ENCODE measurements at regions not wholly inside any gene's neighbourhood (a gene's known extent, or its start where the extent isn't known, plus 50 kb on each side); places are given as distances from the start of the nearest gene placed in this dataset.

- dilution Hi-C loops (cut with MboI; ENCODE audit: extremely low pct_ligation_motif_present, low sequenced_read_pairs) = no loop called here
- H3K9me3 ChIP-seq (replicated peaks; ENCODE audit: control insufficient read depth, insufficient read depth, low read length) = no peaks in the 10 kb centered on the region
- H3K79me2 ChIP-seq (ENCODE audit: control insufficient read depth, insufficient read depth, low read length) = no peaks in the 10 kb centered on the region
- ChIA-PET CTCF (interaction anchor here (0.7 to 1.8 kb wide), 5 partner anchors 9 to 444 kb away, joined by 3 to 5 read pairs (median 4); no protein-coding TSS in a partner anchor), POLR2A (no interaction called here)
- H2AFZ ChIP-seq (ENCODE audit: low read depth, low read length) = no peak overlapping the region
- intact Hi-C loops (cut with micrococcal nuclease) = loop anchor here (2.0 to 10.0 kb wide), 2 partner anchors 448 to 1080 kb away; no protein-coding TSS in a partner anchor
- H4K20me1 ChIP-seq (replicated peaks; ENCODE audit: control insufficient read depth, extremely low read depth, insufficient read depth, low read length) = no peaks in the 10 kb centered on the region
- H3K27ac ChIP-seq (ENCODE audit: insufficient read depth, low read depth, low read length) = no peak overlapping the region
- H3K9me1 ChIP-seq (replicated peaks; ENCODE audit: control insufficient read depth, extremely low read depth, insufficient read depth, low read length) = no peaks in the 10 kb centered on the region
- no peak for FAIRE-seq
- H3K4me1 ChIP-seq (ENCODE audit: control insufficient read depth, extremely low read depth, insufficient read depth, low read length) = no peaks in the 10 kb centered on the region
- no peaks in the 10 kb centered on the region for H3K36me3 ChIP-seq (ENCODE audit: control insufficient read depth in 2 of 2, extremely low read depth in 1 of 2, insufficient read depth in 2 of 2, low read length in 2 of 2)
- no peak overlapping the region for H3K9ac ChIP-seq (replicated peaks; ENCODE audit: extremely low read depth, insufficient read depth, low read length)
- no peaks in the 10 kb centered on the region for H3K27me3 ChIP-seq (ENCODE audit: control insufficient read depth in 2 of 2, insufficient read depth in 2 of 2, low read length in 2 of 2)
- H3K4me2 ChIP-seq (ENCODE audit: insufficient read depth, low read length) = no peak overlapping the region
- DNase-seq (ENCODE audit: low read depth, low spot score) = no peak
- TF ChIP-seq JUN (IDR thresholded peaks at IDR 0.05; ENCODE audit: borderline replicate concordance, insufficient read depth, insufficient read length, low read depth) (no peak), POLR2A (IDR thresholded peaks at IDR 0.05; ENCODE audit: low read depth, low read length) (no peak), POLR2AphosphoS5 (IDR thresholded peaks at IDR 0.05; ENCODE audit: insufficient read depth, low read depth, low read length) (no peak), FOS (IDR thresholded peaks at IDR 0.05; ENCODE audit: borderline replicate concordance, insufficient read depth, low read length) (no peak), EZH2 (IDR thresholded peaks at IDR 0.05; ENCODE audit: borderline replicate concordance, low read depth, low read length, severe bottlenecking) (no peak), MYC (IDR thresholded peaks at IDR 0.05; ENCODE audit: low read depth, low read length) (no peak), GATA2 (IDR thresholded peaks at IDR 0.05; ENCODE audit: insufficient read depth, insufficient read length, low read depth, low read length) (no peak)
- TF ChIP-seq, protein P1, sequence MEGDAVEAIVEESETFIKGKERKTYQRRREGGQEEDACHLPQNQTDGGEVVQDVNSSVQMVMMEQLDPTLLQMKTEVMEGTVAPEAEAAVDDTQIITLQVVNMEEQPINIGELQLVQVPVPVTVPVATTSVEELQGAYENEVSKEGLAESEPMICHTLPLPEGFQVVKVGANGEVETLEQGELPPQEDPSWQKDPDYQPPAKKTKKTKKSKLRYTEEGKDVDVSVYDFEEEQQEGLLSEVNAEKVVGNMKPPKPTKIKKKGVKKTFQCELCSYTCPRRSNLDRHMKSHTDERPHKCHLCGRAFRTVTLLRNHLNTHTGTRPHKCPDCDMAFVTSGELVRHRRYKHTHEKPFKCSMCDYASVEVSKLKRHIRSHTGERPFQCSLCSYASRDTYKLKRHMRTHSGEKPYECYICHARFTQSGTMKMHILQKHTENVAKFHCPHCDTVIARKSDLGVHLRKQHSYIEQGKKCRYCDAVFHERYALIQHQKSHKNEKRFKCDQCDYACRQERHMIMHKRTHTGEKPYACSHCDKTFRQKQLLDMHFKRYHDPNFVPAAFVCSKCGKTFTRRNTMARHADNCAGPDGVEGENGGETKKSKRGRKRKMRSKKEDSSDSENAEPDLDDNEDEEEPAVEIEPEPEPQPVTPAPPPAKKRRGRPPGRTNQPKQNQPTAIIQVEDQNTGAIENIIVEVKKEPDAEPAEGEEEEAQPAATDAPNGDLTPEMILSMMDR (IDR thresholded peaks at IDR 0.05; ENCODE audit: extremely low read depth in 1 of 2, insufficient read depth in 1 of 2, low read depth in 1 of 2, low read length in 2 of 2) = no peak
- TF ChIP-seq, protein P2, sequence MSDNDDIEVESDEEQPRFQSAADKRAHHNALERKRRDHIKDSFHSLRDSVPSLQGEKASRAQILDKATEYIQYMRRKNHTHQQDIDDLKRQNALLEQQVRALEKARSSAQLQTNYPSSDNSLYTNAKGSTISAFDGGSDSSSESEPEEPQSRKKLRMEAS (IDR thresholded peaks at IDR 0.05; ENCODE audit: insufficient read depth, insufficient read length) = no peak
- no TSS peak for BruUV-seq (replicated peaks)
- H3K4me3 ChIP-seq (replicated peaks in 1 of 3; ENCODE audit: insufficient read depth in 1 of 3, low read depth in 1 of 3, low read length in 3 of 3) = no peak overlapping the region
These were observed 265.1 kb downstream of the ETV1 start for GRCh38 chr7:13724191-13724976.

All from endothelial cell of umbilical vein (primary cell).